Adrenal gland (tissue), 5 donors: ENCODE measurements at regions not wholly inside any gene's neighbourhood (a gene's known extent, or its start where the extent isn't known, plus 50 kb on each side); places are given as distances from the start of the nearest gene placed in this dataset.

Experiments
- CTCF ChIP-seq, 6 experiments: fragments of 450-650 bp in 4 of 6; fragments of 200-600 bp in 2 of 6; sonication (generic) in 1 of 6; IDR thresholded peaks; 1 replicate in 5 of 6; 2 replicates in 1 of 6; pipeline versions ENCODE4 v1.5.1 to v1.8.0; 2016 to 2021; ENCODE audit warnings: antibody characterized with exemption in 6 of 6, mild to moderate bottlenecking in 2 of 6, moderate library complexity in 1 of 6
- POLR2A ChIP-seq, 2 donors: fragments of 450-650 bp; IDR thresholded peaks; one replicate each; pipeline ENCODE4 v1.6.1; 2017; ENCODE audit warnings: antibody characterized with exemption in 2 of 2, mild to moderate bottlenecking in 2 of 2, moderate library complexity in 1 of 2
- donor health status: DM: no; HTN: no; CAD: no.

GRCh38 chr7:67519171-67519570 lies 522.5 kb downstream of the TYW1 start:
- TF ChIP-seq POLR2A (IDR thresholded peaks at IDR 0.05) (no peak), CTCF (IDR thresholded peaks at IDR 0.05) (no peak)
